AG09319 (cell line): ENCODE measurements at regions not wholly inside any gene's neighbourhood (a gene's known extent, or its start where the extent isn't known, plus 50 kb on each side); places are given as distances from the start of the nearest gene placed in this dataset.

Experiments used
- DNase-seq: peaks from one replicate; pipeline ENCODE4 v3.0.0-alpha.2; 2010; ENCODE audit warnings: low read depth; ENCODE audit errors: extremely low read depth
- TF ChIP-seq, protein P1 (sequence below): IDR thresholded peaks from 2 replicates; pipeline ENCODE4 v1.5.1; 2011; ENCODE audit warnings: low read depth, mild to moderate bottlenecking, inconsistent platforms, low read length, moderate library complexity

DNA sequence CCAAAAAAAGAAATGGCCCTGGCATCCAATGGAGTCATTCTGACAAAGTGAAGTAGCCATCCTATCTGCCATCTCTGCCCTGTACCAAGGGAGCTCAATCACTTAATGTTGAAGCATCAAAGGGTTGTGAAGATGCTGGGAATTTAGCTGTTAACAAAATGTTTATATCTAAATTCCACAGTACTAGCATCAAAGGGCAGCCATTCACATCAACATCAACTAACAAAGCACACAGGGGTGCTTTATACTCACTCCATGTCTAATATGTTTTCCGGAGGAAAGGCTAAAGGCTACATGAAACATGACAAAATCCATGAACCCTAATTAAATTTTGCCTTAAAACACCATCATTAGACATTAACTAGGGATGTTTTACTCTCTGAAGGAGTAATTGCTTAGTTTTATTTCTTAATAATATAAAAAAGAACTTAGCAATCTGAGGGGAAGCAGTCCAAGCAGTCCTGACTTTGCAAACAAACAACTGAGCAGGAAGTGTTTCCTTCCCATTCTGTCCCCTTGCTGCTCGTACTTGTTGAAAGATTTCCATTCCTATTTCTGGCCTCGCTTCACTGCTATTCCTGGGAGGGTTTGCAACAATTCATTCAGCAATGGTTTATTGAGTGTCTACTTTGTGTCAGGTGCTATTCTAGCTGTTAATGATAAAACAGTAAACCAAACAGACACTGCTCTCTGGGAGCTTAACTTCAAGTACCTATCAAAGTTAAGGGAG lies 208.6 kb upstream of the SLC7A11 start:
- TF ChIP-seq, protein P1, sequence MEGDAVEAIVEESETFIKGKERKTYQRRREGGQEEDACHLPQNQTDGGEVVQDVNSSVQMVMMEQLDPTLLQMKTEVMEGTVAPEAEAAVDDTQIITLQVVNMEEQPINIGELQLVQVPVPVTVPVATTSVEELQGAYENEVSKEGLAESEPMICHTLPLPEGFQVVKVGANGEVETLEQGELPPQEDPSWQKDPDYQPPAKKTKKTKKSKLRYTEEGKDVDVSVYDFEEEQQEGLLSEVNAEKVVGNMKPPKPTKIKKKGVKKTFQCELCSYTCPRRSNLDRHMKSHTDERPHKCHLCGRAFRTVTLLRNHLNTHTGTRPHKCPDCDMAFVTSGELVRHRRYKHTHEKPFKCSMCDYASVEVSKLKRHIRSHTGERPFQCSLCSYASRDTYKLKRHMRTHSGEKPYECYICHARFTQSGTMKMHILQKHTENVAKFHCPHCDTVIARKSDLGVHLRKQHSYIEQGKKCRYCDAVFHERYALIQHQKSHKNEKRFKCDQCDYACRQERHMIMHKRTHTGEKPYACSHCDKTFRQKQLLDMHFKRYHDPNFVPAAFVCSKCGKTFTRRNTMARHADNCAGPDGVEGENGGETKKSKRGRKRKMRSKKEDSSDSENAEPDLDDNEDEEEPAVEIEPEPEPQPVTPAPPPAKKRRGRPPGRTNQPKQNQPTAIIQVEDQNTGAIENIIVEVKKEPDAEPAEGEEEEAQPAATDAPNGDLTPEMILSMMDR, result no peak
- DNase-seq, result no peak

DNA sequence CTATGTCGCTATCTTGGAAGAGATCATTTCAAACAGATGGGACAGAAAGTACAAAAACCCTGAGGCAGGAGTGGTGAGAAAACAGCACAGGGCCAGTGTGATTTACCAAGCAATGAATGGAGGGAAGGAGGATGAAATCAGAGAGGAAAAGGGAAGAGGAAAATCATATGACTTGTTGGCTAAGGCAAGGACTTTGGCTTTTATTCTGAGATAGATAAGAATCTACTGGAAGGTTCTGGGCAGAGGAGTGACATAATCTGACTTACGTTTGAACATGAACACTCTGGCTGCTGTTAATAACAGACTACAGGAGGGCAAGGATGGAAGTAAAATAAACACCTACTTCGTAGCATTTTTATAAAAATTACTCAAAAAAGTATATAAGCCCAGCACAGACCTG lies 207.8 kb upstream of the SLC7A11 start:
- no peak for DNase-seq
- TF ChIP-seq, protein P1, result no peak

DNA sequence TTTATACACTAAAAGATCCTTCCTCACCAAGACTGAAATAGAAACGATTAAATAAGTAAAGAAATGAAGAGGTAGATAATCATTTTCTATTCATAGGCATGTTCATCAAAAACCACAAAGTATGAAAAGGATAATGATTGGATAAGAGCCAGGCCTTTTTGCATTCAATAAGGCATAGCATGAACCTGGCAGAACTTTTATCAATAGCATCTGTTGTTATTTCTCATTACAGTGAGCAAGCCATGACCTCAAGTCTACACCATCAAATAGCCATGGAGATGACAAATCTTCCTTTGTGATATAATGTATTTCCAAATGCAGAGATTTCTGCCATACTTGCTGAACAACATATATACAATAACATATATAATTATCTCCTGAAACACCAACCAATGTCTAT lies 206.0 kb upstream of the SLC7A11 start:
- TF ChIP-seq, protein P1, result no peak

DNA sequence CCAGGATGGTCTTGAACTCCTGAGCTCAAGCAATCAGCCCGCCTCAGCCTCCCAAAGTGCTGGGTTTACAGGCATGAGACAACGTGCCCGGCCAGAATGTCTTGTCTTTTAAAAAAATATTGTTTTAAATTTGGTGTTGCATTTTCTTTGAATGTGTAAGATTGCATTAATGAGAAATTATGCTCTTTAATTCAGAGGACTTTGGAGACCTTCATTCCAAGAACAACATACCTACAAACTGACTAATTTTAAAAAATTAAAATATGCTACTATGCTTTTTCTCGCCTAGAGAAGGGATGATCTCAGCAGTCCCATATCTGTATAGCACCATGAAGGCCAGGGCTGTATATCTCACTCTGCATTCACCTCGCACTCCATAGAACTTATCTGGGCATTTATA lies 204.3 kb upstream of the SLC7A11 start:
- no peak for DNase-seq
- TF ChIP-seq, protein P1, result no peak

More for the DNA sequence above, 206.0 kb upstream of the SLC7A11 start:
- DNase-seq, result no peak

- TF ChIP-seq, protein P1, result no peak
- no peak for DNase-seq
Measured at GRCh38 chr4:138445098-138445497, 202.9 kb upstream of the SLC7A11 start.

DNA sequence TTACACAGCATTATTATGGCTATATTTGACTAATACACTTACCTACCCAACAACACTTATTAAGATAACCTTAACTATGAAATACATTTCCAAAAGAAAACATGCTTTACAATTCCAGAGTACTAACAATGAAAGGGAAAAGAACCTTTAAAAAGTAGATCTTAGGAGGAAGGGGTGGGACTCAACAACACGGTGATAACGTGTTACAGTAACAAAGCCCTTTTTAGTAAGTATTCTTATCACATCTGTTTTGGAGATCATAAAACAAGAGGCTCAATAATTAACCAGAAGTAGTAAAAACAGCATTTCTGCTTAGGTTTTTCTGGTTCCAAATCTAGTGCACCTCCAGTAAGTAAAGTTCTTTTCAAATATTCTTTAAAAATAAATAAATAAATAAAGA lies 202.1 kb upstream of the SLC7A11 start:
- TF ChIP-seq, protein P1, result no peak
- DNase-seq, result no peak

- no peak for DNase-seq
- TF ChIP-seq, protein P1, result no peak
Measured at GRCh38 chr4:138439143-138439581, 197.0 kb upstream of the SLC7A11 start.
